Upper lobe of left lung (tissue), 6 donors: ENCODE measurements at regions not wholly inside any gene's neighbourhood (a gene's known extent, or its start where the extent isn't known, plus 50 kb on each side); places are given as distances from the start of the nearest gene placed in this dataset.
A peak's percentile ranks its signal among the peaks of the same experiment; 100 is the strongest.
"Not testable (repeated sequence)": the region's sequence is repeated elsewhere in the genome, so short reads cannot be mapped to it uniquely, and the experiment has no call there.

Experiments used
- ATAC-seq, 2 donors: fragments of 200-7000 bp; cut with Tn5 transposase; one replicate each; pipeline ENCODE4 v1.9.1; 2022; ENCODE audit warnings: mild to moderate bottlenecking in 2 of 2, moderate library complexity in 2 of 2; ENCODE audit not compliant: low FRiP score in 2 of 2
- DNase-seq, 2 donors: peaks; one replicate each; pipeline ENCODE4 v3.0.0-alpha.2; 2019 to 2020
- H3K27ac ChIP-seq, 4 donors: fragments of 200-600 bp; sonication (generic); one replicate each; pipeline ENCODE4 v1.5.1; 2016 to 2019
- H3K27me3 ChIP-seq, 4 donors: fragments of 200-600 bp; sonication (generic); one replicate each; pipeline ENCODE4 v1.5.1; 2017 to 2019
- H3K36me3 ChIP-seq, 4 donors: fragments of 200-600 bp; sonication (generic); one replicate each; pipeline ENCODE4 v1.5.1; 2016 to 2019
- H3K4me1 ChIP-seq, 4 donors: fragments of 200-600 bp; sonication (generic); one replicate each; pipeline ENCODE4 v1.5.1; 2018 to 2019
- H3K4me3 ChIP-seq, 4 donors: fragments of 200-600 bp; sonication (generic); one replicate each; pipeline ENCODE4 v1.5.1; 2017 to 2019; ENCODE audit warnings: mild to moderate bottlenecking in 2 of 4, moderate library complexity in 1 of 4
- H3K9me3 ChIP-seq, 4 donors: fragments of 200-600 bp; sonication (generic); one replicate each; pipeline ENCODE4 v1.5.1; 2018 to 2019
- CTCF ChIP-seq, 6 experiments: fragments of 450-650 bp in 4 of 6; fragments of 200-600 bp in 2 of 6; sonication (generic) in 2 of 6; IDR thresholded peaks; one replicate each; pipeline ENCODE4 v1.5.1; 2016 to 2019; ENCODE audit warnings: antibody characterized with exemption in 6 of 6
- EP300 ChIP-seq, 4 donors: sonication (generic); formaldehyde crosslinking; IDR thresholded peaks; one replicate each; pipeline ENCODE4 v1.5.1; 2017; ENCODE audit warnings: antibody characterized with exemption in 4 of 4, control low read depth in 2 of 4
- POLR2A ChIP-seq, 4 donors: fragments of 450-650 bp; IDR thresholded peaks; one replicate each; pipeline ENCODE4 v1.5.1; 2016 to 2017; ENCODE audit warnings: antibody characterized with exemption in 4 of 4, mild to moderate bottlenecking in 2 of 4
- POLR2AphosphoS5 ChIP-seq, 2 donors: sonication (generic); formaldehyde crosslinking; IDR thresholded peaks; one replicate each; pipeline ENCODE4 v1.5.1; 2017; ENCODE audit warnings: antibody characterized with exemption in 2 of 2
- WGBS, 2 donors: methylation state at CpG; one replicate each; pipeline ENCODE4 v1.1.5; 2017 to 2018; 5-methylcytosine and 5-hydroxymethylcytosine counted together
- donor health status: DM: no; HTN: no; CAD: no; lungs with moderate emphysema.
- donor health status: DM: no; HTN: yes; CAD: no; lungs with severe emphysema.

GRCh38 chr10:4241724-4242345 lies 456.8 kb upstream of the KLF6 start:
- peak; percentile 85 to 87 for ATAC-seq
- 42 to 49% methylated on average over 7 of the region's 7 CpGs for WGBS, 2 donors

GRCh38 chr10:4240608-4241197 lies 455.7 kb upstream of the KLF6 start:
- no peak for ATAC-seq
- Histone ChIP-seq H3K4me1 (peaks cover 4 to 14% (median 8%) of the 10 kb centered on the region in 4 donors), H3K4me3 (no peak overlapping the region), H3K9me3 (no peaks in the 10 kb centered on the region), H3K27me3 (no peaks in the 10 kb centered on the region), H3K36me3 (no peaks in the 10 kb centered on the region), H3K27ac (peak overlapping the region in 2 of 4 donors; percentile 33 to 43)
- no peak for TF ChIP-seq CTCF (IDR thresholded peaks at IDR 0.05)
- TF ChIP-seq EP300 (IDR thresholded peaks at IDR 0.05), result no peak
- TF ChIP-seq POLR2A (IDR thresholded peaks at IDR 0.05), result no peak
- TF ChIP-seq POLR2AphosphoS5 (IDR thresholded peaks at IDR 0.05), result no peak
- DNase-seq, result no peak
- 88 to 90% methylated on average over 7 of the region's 7 CpGs for WGBS, 2 donors

More at GRCh38 chr10:4241724-4242345, 456.8 kb upstream of the KLF6 start:
- TF ChIP-seq POLR2A (IDR thresholded peaks at IDR 0.05) (peak in 2 of 4 donors; percentile 9 to 36), POLR2AphosphoS5 (IDR thresholded peaks at IDR 0.05) (peak; percentile 54 to 65), CTCF (IDR thresholded peaks at IDR 0.05) (no peak), EP300 (IDR thresholded peaks at IDR 0.05) (peak in 2 of 4 donors; percentile 55 to 82)
- Histone ChIP-seq H3K4me3 (peak overlapping the region in 1 of 4 donors; percentile 22), H3K4me1 (peaks cover 4 to 14% (median 8%) of the 10 kb centered on the region in 4 donors), H3K9me3 (no peaks in the 10 kb centered on the region), H3K36me3 (no peaks in the 10 kb centered on the region), H3K27me3 (no peaks in the 10 kb centered on the region), H3K27ac (peak overlapping the region; percentile 58 to 75 (median 67))
- DNase-seq, result no peak

GRCh38 chr10:4239186-4239585 lies 454.2 kb upstream of the KLF6 start:
- no peak overlapping the region for H3K27ac ChIP-seq
- TF ChIP-seq POLR2AphosphoS5 (IDR thresholded peaks at IDR 0.05) (no peak), CTCF (IDR thresholded peaks at IDR 0.05) (no peak), POLR2A (IDR thresholded peaks at IDR 0.05) (no peak), EP300 (IDR thresholded peaks at IDR 0.05) (no peak)
- H3K36me3 ChIP-seq, result no peaks in the 10 kb centered on the region
- H3K9me3 ChIP-seq, result no peaks in the 10 kb centered on the region
- no peak for DNase-seq
- H3K4me1 ChIP-seq, result peaks cover 4 to 10% (median 8%) of the 10 kb centered on the region in 4 donors
- no peaks in the 10 kb centered on the region for H3K27me3 ChIP-seq
- ATAC-seq, result no peak
- 97% methylated on average over 3 of the region's 3 CpGs for WGBS, 2 donors
- H3K4me3 ChIP-seq, result no peak overlapping the region

- not testable (repeated sequence) for H3K4me1 ChIP-seq, DNase-seq, H3K27me3 ChIP-seq, ATAC-seq, H3K4me3 ChIP-seq, H3K36me3 ChIP-seq, H3K27ac ChIP-seq, H3K9me3 ChIP-seq
- 92 to 93% methylated on average over 2 of the region's 2 CpGs for WGBS, 2 donors
Observed at GRCh38 chr10:4236905-4237304, 451.9 kb upstream of the KLF6 start.

GRCh38 chr10:4234661-4235060 lies 449.7 kb upstream of the KLF6 start:
- TF ChIP-seq EP300 (IDR thresholded peaks at IDR 0.05) (no peak), POLR2AphosphoS5 (IDR thresholded peaks at IDR 0.05) (no peak), CTCF (IDR thresholded peaks at IDR 0.05) (peak in 1 of 6 experiments; percentile 23), POLR2A (IDR thresholded peaks at IDR 0.05) (no peak)
- no peaks in the 10 kb centered on the region for H3K36me3 ChIP-seq
- ATAC-seq (no peak), DNase-seq (peak in 1 of 2 donors; percentile 36)
- H3K9me3 ChIP-seq, result no peaks in the 10 kb centered on the region
- H3K27me3 ChIP-seq, result no peaks in the 10 kb centered on the region
- WGBS, 2 donors, result 78 to 79% methylated on average over 8 of the region's 8 CpGs
- H3K4me3 ChIP-seq, result no peak overlapping the region
- no peak overlapping the region for H3K27ac ChIP-seq
- no peaks in the 10 kb centered on the region for H3K4me1 ChIP-seq
